IPS-NIHi11 (cell line): ENCODE measurements at regions not wholly inside any gene's neighbourhood (a gene's known extent, or its start where the extent isn't known, plus 50 kb on each side); places are given as distances from the start of the nearest gene placed in this dataset.

ENCODE experiments used
- DNase-seq: peaks from one replicate; pipeline ENCODE4 v3.0.0; 2012; ENCODE audit warnings: mixed read lengths, low spot score

DNA sequence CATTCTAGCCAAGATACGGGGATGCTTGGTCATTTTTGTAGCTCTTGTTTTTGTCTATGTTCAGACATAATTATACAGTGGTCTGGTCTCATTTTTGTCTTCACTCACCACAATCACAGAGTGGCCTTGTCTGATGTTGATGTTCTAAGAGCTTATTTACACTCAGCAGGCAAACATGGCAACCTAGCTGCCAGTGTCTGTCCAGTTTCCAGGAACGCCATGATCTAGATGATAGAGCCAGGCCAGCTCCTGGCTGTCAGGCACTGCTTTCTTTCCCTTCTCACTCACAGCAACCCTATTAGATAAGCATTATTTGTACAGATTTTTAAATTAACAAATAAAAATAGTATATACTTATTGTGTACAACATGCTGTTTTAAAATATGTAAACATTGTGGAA lies 98.6 kb upstream of the PHF14 start:
- DNase-seq = no peak

DNA sequence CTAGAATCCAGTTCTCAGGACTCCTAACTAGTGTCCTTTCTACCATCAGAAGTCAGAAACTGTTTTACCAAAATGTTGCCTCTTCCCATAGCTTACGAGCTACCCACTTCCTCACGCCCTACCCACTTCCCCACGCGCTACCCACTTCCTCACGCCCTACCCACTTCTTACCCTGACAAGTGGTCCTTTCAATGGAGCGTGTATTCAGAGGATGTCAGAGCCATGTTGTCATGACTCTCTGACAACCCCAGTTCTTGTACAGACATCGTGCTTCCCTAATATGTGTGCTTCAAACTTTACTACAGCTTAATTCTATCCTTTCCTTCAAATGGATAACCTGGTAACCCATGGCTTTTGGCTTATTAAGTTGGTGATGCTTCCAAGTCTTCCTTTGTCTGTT lies 84.8 kb upstream of the PHF14 start:
- DNase-seq = no peak

DNA sequence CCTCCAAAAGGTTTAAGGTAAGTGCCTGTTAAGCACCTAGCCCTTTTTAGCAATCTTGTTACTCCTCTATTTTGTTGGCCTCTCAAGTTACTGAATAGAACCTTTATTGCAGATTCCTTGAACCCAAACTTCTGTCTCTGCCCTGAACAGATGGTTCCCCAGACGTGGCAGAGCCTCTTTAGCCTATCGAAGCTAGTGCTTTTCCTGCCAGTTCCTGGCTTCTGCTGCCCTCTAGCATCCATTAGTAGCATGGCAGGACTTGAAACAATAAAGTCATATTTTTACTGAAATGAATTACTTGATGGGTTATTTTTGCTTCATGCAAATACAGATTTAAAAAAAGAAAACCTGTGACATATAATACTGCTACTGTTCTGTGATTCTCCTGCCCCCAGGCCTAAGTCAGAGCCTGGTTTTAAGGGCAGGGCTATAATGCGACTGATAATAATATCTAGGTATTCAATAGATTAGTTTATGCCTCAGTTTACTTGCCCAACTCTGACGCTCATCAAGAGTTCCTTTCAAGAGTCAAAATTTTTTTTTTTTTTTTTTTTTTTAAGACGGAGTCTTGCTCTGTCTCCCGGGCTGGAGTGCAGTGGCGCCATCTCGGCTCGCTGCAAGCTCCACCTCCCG lies 84.3 kb upstream of the PHF14 start:
- DNase-seq = peak; percentile 72

DNA sequence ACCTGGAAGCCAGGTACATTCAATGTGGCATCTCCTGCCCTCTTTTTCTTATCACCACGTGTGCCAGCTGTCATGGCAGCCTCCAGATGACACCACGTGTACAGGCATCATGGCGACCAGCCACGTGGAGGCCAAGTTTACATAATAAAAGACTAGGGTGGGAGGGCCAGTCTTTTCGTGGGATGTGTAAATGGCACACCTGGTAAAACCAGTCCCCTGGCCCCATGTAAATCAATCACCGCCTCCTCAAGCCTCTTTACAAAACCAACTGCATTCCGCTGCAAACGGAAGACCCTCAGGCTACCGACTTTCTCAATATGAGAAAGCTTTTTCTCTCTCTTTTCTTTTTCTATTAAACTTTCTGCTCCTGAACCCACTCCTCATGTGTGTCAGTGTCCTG lies 65.1 kb upstream of the PHF14 start:
- peak; percentile 58 for DNase-seq

DNA sequence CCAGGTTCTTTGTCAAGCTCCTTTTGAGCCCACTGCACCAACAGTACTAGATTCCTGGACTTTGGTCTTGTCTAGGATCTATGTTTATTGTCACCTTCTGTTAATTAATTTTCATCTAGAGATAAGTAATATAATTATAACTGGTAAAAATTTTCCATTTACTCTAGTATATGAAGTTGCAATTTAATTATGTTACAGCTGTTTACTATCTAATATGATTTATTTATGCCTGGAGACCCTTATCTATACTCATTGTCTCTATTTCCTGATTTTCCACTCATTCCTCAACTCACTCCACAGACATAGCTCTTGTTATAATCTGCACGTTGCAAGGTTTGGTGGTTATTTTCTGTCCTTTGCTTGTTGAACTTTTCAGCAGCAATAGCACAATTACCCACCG lies 63.2 kb upstream of the PHF14 start:
- no peak for DNase-seq

DNA sequence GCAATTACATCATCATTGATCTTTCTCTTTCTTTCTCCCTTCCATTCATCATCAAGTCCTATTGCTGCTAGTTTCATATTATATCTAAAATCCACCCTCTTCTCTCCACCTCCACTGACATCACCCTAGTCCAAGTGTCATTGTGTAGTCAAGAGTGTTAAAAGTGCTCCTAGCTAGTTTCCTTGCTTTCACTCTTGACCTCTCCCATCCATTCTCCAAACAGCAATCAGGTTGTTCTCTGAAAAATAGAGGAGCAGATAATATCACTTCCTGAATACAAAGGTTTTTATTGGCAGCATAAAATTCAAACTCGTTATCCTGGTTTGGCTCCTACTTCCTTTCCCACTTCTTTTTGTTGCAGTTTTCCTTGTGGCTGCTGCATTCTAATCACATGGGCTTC lies 61.6 kb upstream of the PHF14 start:
- no peak for DNase-seq

DNA sequence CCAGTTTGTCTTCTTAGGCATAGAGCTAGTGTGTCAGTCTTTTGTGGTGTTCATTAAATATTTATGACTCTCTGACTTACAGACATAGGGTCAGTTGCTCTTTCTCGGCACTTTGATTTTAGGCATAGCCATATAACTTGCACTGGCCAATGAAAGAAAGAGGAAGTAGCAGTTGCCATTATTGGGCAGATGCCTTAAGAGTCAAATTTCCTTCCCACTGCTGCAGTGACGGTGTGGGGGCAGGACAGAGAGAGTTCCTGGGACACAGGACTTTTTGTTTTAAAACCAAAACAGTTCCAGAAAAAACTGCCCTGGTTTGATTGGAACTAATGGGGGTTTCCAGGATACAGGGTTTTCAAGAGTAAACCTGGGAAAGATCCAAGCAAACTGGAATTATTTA lies 60.2 kb upstream of the PHF14 start:
- no peak for DNase-seq

DNA sequence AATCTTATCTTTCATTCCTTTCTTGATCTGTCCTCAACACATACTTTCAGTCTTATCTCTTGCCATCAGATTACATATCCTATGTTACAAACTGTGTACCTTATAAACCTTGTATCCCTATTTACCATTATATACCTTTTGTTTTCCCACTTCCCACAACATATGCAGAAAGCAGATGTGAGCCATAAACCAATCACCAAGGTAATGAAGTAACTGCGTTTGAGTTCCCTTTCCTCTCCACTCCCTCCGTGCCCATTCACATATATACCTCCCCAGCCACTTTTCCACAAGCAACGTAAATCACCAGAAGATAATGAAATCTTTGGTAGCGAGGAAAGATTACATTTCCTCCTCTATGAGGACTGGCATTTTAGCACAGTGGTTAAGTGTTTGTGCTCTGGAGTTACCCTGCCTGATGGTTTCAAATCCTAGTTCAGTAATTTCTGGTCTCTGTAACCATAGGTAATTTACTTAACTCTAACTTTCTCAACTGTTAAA lies 55.5 kb upstream of the PHF14 start:
- DNase-seq = no peak

DNA sequence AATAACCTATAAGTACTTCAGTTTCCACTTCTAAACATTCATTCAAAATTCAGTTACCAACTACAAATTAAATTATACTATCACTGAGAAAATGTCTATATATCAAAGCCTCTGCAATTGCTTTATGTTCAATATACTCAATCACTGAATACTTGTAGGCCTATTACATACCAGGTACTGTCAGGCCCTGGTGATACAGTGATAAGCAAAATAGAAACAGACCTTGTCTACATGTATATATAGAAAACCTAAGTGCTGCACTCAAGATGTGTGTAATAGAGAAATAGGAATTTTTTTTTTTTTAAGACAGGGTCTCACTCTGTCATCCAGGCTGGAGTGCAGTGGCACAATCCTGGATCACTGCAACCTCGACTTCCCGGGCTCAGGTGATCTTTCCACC lies 53.7 kb upstream of the PHF14 start:
- no peak for DNase-seq
